H1 (cell line): ENCODE measurements at regions not wholly inside any gene's neighbourhood (a gene's known extent, or its start where the extent isn't known, plus 50 kb on each side); places are given as distances from the start of the nearest gene placed in this dataset.

Experiments
- BRCA1 ChIP-seq: IDR thresholded peaks from 2 replicates; pipeline ENCODE4 v1.6.1; 2012; ENCODE audit warnings: low read depth, low read length, improper control_type of control experiment
- POLR2A ChIP-seq, 2 experiments: IDR thresholded peaks; 1 replicate in 1 of 2; 2 replicates in 1 of 2; pipeline ENCODE4 v1.6.1; 2011; ENCODE audit warnings: low read depth in 2 of 2, low read length in 2 of 2, mild to moderate bottlenecking in 2 of 2; ENCODE audit errors: control extremely low read depth in 1 of 2
- POLR2AphosphoS5 ChIP-seq: IDR thresholded peaks from 2 replicates; pipeline ENCODE4 v1.6.1; 2011; ENCODE audit warnings: low read depth, low read length
- ZNF274 ChIP-seq: IDR thresholded peaks from 2 replicates; pipeline ENCODE4 v1.7.0; 2012; ENCODE audit warnings: low read length, borderline replicate concordance; ENCODE audit errors: extremely low read depth

DNA sequence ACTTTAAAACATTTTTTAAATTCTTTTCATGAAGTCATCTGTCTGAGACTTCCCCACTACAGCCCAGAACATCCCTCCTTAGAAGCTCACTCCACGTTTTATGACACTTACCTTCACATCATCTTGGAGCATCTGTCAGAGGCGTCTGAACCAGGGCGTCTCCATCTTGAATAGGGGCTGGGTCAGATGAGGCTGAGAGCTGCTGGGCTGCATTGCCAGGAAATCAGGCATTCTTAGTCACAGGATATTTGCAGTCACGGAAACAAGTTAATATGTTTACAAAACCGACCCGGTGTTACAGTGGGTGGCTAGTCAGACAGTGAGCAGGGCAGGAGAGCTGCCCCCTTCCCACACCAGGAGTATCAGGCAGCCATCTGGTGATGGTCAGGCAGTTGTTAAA, 456.5 kb downstream of the FBXO15 start:
- TF ChIP-seq POLR2AphosphoS5 (no peak), BRCA1 (no peak), ZNF274 (no peak), POLR2A (IDR thresholded peaks at IDR 0.05; ENCODE audit: control extremely low read depth in 1 of 2, low read depth in 2 of 2, low read length in 2 of 2) (no peak)
